Osteoblast (primary cell): ENCODE measurements at regions not wholly inside any gene's neighbourhood (a gene's known extent, or its start where the extent isn't known, plus 50 kb on each side); places are given as distances from the start of the nearest gene placed in this dataset.
"Not testable (repeated sequence)": the region's sequence is repeated elsewhere in the genome, so short reads cannot be mapped to it uniquely, and the experiment has no call there.

Experiments
- DNase-seq: peaks from one replicate; pipeline ENCODE4 v3.0.0; 2011; ENCODE audit warnings: low spot score, mixed read lengths; ENCODE audit not compliant: insufficient read length; ENCODE audit errors: missing footprints
- H2AFZ ChIP-seq: 2 replicates; pipeline ENCODE4 v1.6.0; 2011; ENCODE audit warnings: mild to moderate bottlenecking, low read length
- H3K27ac ChIP-seq: 2 replicates; pipeline ENCODE4 v1.5.1; 2011; ENCODE audit warnings: mild to moderate bottlenecking, low read depth, low read length, moderate library complexity
- H3K27me3 ChIP-seq: 2 replicates; pipeline ENCODE4 v1.6.0; 2012; ENCODE audit warnings: mild to moderate bottlenecking, control low read depth, inconsistent platforms, low read length, moderate library complexity; ENCODE audit not compliant: insufficient read depth
- H3K36me3 ChIP-seq: 2 replicates; pipeline ENCODE4 v1.5.1; 2011; ENCODE audit warnings: mild to moderate bottlenecking, low read length, control low read depth, moderate library complexity; ENCODE audit not compliant: insufficient read depth
- H3K4me1 ChIP-seq: 2 replicates; pipeline ENCODE4 v1.5.1; 2011; ENCODE audit warnings: mild to moderate bottlenecking, low read length, control low read depth, moderate library complexity; ENCODE audit not compliant: insufficient read depth
- H3K4me2 ChIP-seq: 2 replicates; pipeline ENCODE4 v1.6.0; 2011; ENCODE audit warnings: mild to moderate bottlenecking, low read length; ENCODE audit not compliant: insufficient read depth
- H3K4me3 ChIP-seq: fragments of 200-600 bp; sonication (generic); 3 replicates; pipeline ENCODE4 v1.5.1; 2012; ENCODE audit warnings: mild to moderate bottlenecking, low read length, inconsistent platforms; ENCODE audit not compliant: insufficient read depth
- H3K79me2 ChIP-seq: 2 replicates; pipeline ENCODE4 v1.6.0; 2012; ENCODE audit warnings: mild to moderate bottlenecking, low read length, control low read depth, inconsistent platforms; ENCODE audit not compliant: insufficient read depth
- H3K9me3 ChIP-seq: 2 replicates; pipeline ENCODE4 v1.5.1; 2011; ENCODE audit warnings: low read depth, low read length, control low read depth
- H4K20me1 ChIP-seq: 2 replicates; pipeline ENCODE4 v1.6.0; 2012; ENCODE audit warnings: mild to moderate bottlenecking, low read length, control low read depth; ENCODE audit not compliant: insufficient read depth
- TF ChIP-seq, protein P1 (sequence below): IDR thresholded peaks from 2 replicates; pipeline ENCODE4 v1.5.1; 2011; ENCODE audit warnings: mild to moderate bottlenecking, low read depth, low read length, moderate library complexity; ENCODE audit errors: extremely low read depth

DNA sequence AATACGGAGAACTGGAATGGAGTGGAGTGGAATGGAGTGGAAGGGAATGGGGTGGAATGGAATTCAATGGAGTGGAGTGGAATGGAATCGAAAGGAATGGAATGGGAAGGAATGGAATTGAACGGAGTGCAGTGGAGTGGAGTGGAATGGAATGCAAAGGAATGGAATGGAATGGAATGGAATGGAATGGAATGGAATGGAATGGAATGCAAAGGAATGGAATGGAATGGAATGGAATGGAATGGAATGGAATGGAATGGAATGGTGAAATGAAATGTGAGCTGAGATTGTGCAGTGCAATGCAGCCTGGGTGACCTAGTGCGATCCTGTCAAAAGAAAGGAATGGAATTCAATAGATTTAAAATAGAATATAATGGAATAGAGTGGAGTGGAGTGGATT, 357.3 kb upstream of the WSB1 start:
- H4K20me1 ChIP-seq, H3K9me3 ChIP-seq, H2AFZ ChIP-seq, H3K4me2 ChIP-seq, H3K79me2 ChIP-seq, H3K4me1 ChIP-seq, H3K4me3 ChIP-seq, H3K27me3 ChIP-seq, H3K36me3 ChIP-seq, H3K27ac ChIP-seq, DNase-seq: not testable (repeated sequence)

DNA sequence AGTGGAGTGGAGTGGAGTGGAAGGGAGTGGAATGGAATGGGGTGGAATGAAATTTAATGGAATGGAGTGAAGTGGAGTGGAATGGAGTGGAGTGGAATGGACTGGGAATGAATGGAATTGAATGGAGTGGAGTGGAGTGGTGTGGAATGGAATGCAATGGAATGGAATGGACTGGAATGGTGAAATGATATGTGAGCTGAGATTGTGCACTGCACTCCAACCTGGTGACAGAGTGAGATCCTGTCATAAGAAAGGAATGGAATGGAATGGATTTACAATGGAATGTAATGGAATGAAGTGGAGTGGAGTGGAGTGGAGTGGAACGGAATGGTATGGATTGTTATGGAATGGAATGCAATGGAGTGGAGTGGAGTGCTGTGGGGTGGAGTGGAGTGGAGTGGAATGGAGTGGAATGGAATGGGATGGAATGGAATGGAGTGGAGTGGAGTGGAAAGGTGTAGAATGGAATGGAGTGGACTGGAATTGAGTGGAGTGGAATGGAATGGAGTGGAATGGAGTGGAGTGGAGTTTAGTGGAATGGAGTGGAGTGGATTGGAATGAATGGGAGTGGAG, 356.1 kb upstream of the WSB1 start:
- H3K4me1 ChIP-seq, H3K27me3 ChIP-seq, DNase-seq, H4K20me1 ChIP-seq, H3K9me3 ChIP-seq, H3K4me2 ChIP-seq, H3K36me3 ChIP-seq, H2AFZ ChIP-seq, H3K4me3 ChIP-seq, H3K27ac ChIP-seq, H3K79me2 ChIP-seq: not testable (repeated sequence)

DNA sequence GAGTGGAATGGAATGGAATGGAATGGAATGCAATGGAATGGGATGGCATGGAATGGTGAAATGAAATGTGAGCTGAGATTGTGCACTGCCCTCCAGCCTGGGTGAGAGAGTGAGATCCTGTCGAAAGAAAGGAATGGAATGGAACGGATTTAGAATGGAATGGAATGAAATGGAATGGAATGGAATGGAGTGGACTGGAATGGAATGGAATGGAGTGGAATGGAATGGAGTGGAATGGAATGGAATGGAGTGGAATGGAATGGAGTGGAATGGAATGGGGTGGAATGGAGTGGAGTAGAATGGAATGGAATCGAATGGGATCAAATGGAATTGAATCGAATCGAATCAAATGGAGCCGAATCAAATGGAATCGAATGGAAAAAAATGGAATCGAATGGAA, 354.2 kb upstream of the WSB1 start:
- DNase-seq, H3K9me3 ChIP-seq, H4K20me1 ChIP-seq, H3K4me3 ChIP-seq, H3K4me2 ChIP-seq, H2AFZ ChIP-seq, H3K79me2 ChIP-seq, H3K27me3 ChIP-seq, H3K36me3 ChIP-seq, H3K27ac ChIP-seq, H3K4me1 ChIP-seq: not testable (repeated sequence)

DNA sequence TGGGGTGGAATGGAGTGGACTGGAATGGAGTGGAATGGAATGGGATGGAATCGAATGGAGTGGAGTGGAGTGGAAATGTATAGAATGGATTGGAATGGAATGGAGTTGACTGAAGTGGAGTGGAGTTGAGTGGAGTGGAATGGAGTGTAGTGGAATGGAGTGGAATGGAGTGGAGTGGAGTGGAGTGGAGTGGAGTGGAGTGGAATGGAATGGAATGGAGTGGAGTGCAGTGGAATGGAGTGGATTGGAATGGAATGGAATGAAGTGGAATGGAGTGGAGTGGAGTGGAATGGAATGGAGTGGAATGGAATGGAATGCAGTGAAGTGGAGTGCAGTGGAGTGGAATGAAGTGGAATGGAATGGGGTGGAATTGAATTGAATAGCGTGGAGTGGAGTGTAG, 353.3 kb upstream of the WSB1 start:
- H3K4me1 ChIP-seq, H3K79me2 ChIP-seq, H2AFZ ChIP-seq, H3K9me3 ChIP-seq, H3K27ac ChIP-seq, H4K20me1 ChIP-seq, DNase-seq, H3K4me2 ChIP-seq, H3K27me3 ChIP-seq, H3K36me3 ChIP-seq, H3K4me3 ChIP-seq: not testable (repeated sequence)

DNA sequence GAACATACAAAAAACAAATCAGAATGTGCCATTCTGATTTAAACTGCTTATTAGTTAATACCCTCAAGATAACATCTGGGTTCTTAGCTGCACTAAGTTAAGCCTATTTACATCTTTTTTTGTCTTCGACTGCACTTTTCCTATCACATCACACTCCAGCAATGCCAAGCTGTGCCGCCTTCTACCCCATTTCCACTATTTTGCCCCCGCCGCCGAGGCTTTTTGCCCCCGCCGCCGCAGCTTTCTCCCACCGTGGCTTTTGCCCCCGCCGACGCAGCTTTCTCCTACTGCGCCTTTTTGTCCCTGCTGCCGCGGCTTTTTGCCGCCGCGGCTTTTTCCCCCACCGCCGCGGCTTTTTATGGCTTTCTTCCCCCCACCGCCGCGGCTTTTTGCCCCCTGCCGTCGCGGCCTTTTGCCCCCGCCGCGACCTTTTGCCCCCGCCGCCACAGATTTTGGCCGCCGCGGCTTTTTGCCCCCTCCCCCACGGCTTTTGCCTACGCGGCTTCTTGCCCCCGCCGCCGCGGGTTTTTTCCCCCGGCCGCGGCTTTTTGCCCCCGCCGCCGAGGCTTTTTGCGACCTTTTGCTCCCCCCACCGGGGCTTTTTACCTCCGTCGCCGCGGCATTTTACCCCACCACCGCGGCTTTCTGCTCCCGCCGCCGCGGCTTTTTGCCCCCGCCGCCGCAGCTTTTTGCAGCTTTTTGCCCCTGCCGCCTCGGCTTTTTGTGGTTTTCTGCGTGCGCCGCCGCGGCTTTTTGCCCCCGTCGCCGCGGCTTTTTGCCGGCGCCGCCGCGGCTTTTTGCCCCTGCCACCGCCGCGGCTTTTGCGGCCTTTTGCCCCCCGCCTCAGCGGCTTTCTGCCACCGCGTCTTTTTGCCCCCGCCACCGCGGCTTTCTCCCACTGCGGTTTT, 331.4 kb upstream of the WSB1 start:
- peak; percentile 38 for DNase-seq
- no peak overlapping the region for H3K4me3 ChIP-seq
- no peaks in the 10 kb centered on the region for H3K9me3 ChIP-seq
- no peaks in the 10 kb centered on the region for H3K4me1 ChIP-seq
- H3K36me3 ChIP-seq = no peaks in the 10 kb centered on the region
- H4K20me1 ChIP-seq = no peaks in the 10 kb centered on the region
- no peak overlapping the region for H3K27ac ChIP-seq
- H3K4me2 ChIP-seq = no peak overlapping the region
- H3K27me3 ChIP-seq = no peaks in the 10 kb centered on the region
- TF ChIP-seq, protein P1, sequence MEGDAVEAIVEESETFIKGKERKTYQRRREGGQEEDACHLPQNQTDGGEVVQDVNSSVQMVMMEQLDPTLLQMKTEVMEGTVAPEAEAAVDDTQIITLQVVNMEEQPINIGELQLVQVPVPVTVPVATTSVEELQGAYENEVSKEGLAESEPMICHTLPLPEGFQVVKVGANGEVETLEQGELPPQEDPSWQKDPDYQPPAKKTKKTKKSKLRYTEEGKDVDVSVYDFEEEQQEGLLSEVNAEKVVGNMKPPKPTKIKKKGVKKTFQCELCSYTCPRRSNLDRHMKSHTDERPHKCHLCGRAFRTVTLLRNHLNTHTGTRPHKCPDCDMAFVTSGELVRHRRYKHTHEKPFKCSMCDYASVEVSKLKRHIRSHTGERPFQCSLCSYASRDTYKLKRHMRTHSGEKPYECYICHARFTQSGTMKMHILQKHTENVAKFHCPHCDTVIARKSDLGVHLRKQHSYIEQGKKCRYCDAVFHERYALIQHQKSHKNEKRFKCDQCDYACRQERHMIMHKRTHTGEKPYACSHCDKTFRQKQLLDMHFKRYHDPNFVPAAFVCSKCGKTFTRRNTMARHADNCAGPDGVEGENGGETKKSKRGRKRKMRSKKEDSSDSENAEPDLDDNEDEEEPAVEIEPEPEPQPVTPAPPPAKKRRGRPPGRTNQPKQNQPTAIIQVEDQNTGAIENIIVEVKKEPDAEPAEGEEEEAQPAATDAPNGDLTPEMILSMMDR = no peak
- H3K79me2 ChIP-seq = no peaks in the 10 kb centered on the region
- H2AFZ ChIP-seq = no peak overlapping the region

DNA sequence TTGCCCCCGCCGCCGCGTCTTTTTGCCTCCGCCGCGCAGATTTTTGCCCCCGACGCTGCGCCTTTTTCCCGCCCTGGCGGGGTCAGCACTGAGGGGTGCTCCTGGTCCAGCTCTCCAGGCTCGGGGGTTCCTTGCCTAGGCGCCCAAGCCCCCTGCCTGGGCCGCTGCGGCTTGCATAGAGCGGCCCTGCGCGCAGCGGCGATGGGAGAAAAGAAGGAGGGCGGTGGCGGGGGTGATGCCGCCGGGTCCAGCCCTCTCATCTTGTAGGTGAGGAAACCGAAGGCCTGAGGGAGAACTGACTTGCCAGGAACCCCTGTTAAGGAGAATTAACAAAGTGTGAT, 330.8 kb upstream of the WSB1 start:
- DNase-seq = peak; percentile 1
- Histone ChIP-seq H3K4me3 (no peak overlapping the region), H3K27me3 (no peaks in the 10 kb centered on the region), H2AFZ (no peak overlapping the region), H3K4me2 (no peak overlapping the region), H3K4me1 (no peaks in the 10 kb centered on the region), H4K20me1 (no peaks in the 10 kb centered on the region), H3K79me2 (no peaks in the 10 kb centered on the region), H3K27ac (no peak overlapping the region), H3K9me3 (no peaks in the 10 kb centered on the region), H3K36me3 (no peaks in the 10 kb centered on the region)
- TF ChIP-seq, protein P1 = no peak

DNA sequence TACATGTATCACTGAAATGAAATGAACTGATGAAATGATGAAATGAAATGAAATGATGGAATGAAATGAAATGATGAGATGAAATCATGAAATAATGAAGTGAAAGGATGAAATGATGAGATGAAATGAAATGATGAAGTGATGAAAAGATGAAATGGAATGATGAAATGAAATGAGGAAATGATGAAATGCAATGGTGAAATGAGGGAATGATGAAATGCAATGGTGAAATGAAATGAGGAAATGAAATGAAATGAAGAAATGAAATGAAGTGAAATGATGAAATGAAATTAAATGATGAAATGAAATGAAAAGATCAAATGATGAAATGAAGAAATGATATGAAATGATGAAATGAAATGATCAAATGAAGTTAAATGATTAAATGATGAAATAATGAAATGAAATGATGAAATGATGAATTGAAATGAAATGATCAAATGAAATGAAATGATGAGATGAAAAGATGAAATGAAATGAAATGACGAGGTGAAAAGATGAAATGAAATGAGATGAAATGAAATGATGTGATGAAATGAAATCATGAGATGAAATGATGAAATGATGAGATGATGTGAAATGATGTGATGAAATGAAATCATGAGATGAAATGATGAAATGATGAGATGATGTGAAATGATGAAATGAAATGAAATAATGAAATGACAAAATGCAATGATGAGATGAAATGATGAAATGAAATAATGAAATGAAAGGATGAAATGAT, 327.9 kb upstream of the WSB1 start:
- not testable (repeated sequence) for H3K9me3 ChIP-seq, H3K79me2 ChIP-seq, H3K27me3 ChIP-seq, DNase-seq, H4K20me1 ChIP-seq, H2AFZ ChIP-seq, H3K36me3 ChIP-seq, H3K27ac ChIP-seq, H3K4me2 ChIP-seq, H3K4me1 ChIP-seq, H3K4me3 ChIP-seq
